Endothelial cell of umbilical vein (primary cell): ENCODE measurements at regions not wholly inside any gene's neighbourhood (a gene's known extent, or its start where the extent isn't known, plus 50 kb on each side); places are given as distances from the start of the nearest gene placed in this dataset.

Source experiments
- CTCF ChIP-seq, 2 donors: IDR thresholded peaks; 1 replicate in 1 of 2; 2 replicates in 1 of 2; pipeline ENCODE4 v1.5.1; 2011; ENCODE audit warnings: low read length in 2 of 2, mild to moderate bottlenecking in 2 of 2, moderate library complexity in 2 of 2, control low read depth in 1 of 2, inconsistent platforms in 1 of 2, low read depth in 1 of 2; ENCODE audit not compliant: insufficient read depth in 1 of 2; ENCODE audit errors: extremely low read depth in 1 of 2
- EZH2 ChIP-seq: IDR thresholded peaks from 2 replicates; pipeline ENCODE4 v1.6.1; 2012; ENCODE audit warnings: borderline replicate concordance, low read depth, mild to moderate bottlenecking, moderate library complexity, low read length, inconsistent platforms; ENCODE audit not compliant: severe bottlenecking
- JUN ChIP-seq: IDR thresholded peaks from 2 replicates; pipeline ENCODE4 v1.6.1; 2011; ENCODE audit warnings: borderline replicate concordance, low read depth; ENCODE audit not compliant: insufficient read length, insufficient read depth
- POLR2A ChIP-seq: IDR thresholded peaks from 2 replicates; pipeline ENCODE4 v1.6.1; 2012; ENCODE audit warnings: low read depth, mild to moderate bottlenecking, control low read depth, low read length
- POLR2AphosphoS5 ChIP-seq: IDR thresholded peaks from 2 replicates; pipeline ENCODE4 v1.6.1; 2012; ENCODE audit warnings: low read depth, mild to moderate bottlenecking, control low read depth, low read length, moderate library complexity; ENCODE audit not compliant: insufficient read depth
- TF ChIP-seq, protein P1 (sequence below): IDR thresholded peaks from 2 replicates; pipeline ENCODE4 v1.6.1; 2011; ENCODE audit not compliant: insufficient read depth, insufficient read length

DNA sequence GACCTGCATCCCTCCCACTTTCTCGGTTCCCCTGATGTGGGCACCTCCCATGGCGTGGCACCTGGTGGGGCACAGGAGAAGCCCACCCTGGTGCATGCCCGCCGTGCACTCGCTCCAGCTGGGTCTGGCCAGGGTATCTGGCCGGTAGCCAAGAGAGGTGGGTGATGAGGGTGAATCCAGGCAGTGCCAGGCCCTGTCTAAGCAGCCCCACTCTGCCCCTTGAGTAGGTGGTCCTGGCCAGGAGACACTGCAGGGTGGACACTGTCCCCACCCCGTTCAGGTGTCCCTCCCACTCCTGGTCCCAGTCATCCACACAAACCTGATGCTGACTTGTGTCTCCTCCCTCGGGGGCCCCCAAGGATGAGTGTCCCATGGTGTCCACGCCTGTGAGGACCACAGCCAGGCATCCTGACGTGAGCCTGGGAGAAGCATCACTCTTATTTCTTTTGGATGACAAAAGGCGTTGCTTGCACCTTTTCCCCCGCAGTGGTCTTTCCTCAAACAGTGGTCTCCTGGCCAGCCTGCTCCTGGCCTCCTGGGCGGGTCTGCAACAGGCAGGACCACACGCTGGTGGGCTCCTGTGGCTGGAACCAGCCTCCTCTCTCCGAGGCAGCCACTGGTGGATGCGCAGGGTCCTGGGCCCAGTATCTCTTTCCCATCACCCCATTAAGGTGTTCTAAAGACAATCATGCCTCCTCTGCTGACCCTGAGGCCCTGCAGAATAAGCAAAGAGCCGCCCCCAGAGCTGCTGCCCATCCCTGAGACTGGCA lies 922.3 kb downstream of the BRD1 start:
- TF ChIP-seq POLR2AphosphoS5, result no peak
- TF ChIP-seq CTCF (IDR thresholded peaks at IDR 0.05; ENCODE audit: extremely low read depth in 1 of 2, insufficient read depth in 1 of 2, low read depth in 1 of 2, low read length in 2 of 2), result no peak
- TF ChIP-seq JUN, result no peak
- no peak for TF ChIP-seq EZH2
- TF ChIP-seq, protein P1, sequence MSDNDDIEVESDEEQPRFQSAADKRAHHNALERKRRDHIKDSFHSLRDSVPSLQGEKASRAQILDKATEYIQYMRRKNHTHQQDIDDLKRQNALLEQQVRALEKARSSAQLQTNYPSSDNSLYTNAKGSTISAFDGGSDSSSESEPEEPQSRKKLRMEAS, result no peak
- no peak for TF ChIP-seq POLR2A
